ENCODE measurements at regions not wholly inside any gene's neighbourhood (a gene's known extent, or its start where the extent isn't known, plus 50 kb on each side); places are given as distances from the start of the nearest gene placed in this dataset.
"Not testable (repeated sequence)": the region's sequence is repeated elsewhere in the genome, so short reads cannot be mapped to it uniquely, and the experiment has no call there.

DNA sequence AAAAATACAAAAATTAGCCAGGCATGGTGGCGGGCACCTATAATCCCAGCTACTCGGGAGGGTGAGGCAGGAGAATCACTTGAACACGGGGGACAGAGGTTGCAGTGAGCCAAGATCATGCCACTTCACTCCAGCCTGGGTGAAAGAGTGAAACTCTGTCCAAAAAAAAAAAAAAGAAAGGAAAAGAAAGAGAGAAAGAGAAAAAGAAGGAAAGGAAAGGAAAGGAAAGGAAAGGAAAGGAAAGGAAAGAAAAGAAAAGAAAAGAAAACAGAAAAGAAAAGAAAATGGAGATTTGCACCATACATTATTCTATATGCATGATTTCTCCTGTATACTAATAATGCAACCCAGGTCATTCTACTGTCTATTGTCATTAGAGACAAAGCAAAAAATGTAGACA is 421.5 kb downstream of the PCDH19 start:
- not testable (repeated sequence) for H3K4me3 ChIP-seq (ENCODE audit: low read depth, low read length); DNase-seq (ENCODE audit: low read depth)

DNA sequence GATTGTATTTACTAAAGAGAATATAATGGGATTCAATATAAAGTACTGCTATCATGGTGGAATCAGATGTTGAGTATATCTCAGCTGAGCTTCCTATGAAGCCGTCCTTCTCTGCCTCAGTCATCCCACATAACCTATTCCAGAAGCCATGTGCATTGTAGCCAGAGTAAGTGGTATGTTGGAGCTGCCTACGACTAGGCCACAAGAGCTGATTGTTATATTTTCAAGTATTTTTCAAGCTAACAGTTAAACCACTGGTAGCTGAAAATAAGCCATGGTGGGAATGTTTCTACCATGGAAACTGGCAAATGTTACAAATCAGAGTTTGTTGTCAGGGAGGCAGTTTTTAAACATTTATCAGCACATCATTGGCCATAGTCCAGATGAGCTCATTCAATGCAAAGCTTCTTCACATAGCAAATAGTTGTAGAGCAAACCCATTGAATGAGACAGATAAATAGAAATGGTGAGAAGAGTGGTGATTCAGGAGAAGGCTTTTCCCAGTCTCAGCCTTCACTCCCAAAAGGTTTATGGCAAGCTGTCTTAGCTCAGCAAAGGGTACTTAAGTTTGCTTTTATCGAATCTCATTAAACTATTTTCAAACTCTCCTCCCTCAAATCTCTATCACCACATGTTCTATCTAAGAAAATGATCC is 436.4 kb downstream of the PCDH19 start:
- TF ChIP-seq, protein P1, sequence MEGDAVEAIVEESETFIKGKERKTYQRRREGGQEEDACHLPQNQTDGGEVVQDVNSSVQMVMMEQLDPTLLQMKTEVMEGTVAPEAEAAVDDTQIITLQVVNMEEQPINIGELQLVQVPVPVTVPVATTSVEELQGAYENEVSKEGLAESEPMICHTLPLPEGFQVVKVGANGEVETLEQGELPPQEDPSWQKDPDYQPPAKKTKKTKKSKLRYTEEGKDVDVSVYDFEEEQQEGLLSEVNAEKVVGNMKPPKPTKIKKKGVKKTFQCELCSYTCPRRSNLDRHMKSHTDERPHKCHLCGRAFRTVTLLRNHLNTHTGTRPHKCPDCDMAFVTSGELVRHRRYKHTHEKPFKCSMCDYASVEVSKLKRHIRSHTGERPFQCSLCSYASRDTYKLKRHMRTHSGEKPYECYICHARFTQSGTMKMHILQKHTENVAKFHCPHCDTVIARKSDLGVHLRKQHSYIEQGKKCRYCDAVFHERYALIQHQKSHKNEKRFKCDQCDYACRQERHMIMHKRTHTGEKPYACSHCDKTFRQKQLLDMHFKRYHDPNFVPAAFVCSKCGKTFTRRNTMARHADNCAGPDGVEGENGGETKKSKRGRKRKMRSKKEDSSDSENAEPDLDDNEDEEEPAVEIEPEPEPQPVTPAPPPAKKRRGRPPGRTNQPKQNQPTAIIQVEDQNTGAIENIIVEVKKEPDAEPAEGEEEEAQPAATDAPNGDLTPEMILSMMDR (conservative IDR thresholded peaks at IDR 0.05; ENCODE audit: low read depth, low read length): no peak
- DNase-seq (ENCODE audit: low read depth): no peak
- no peak overlapping the region for H3K4me3 ChIP-seq (ENCODE audit: low read depth, low read length)

DNA sequence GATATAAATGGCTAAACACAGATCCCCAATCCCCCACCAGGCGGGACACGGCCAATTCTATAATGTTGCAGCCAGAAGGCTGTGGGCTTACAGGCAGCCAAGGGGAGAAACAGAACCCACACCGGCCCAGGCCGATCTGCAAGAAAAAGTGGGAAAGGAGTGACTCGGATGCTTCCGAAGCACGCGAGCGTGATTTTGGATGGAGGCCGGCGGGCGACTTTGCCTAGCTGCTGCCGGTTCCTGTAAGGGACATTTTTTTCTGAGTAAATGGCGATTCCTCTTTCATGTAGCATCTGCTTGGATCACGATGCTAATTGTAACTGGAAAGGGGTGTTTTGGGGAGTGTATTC is 470.2 kb downstream of the PCDH19 start:
- TF ChIP-seq, protein P1 (conservative IDR thresholded peaks at IDR 0.05; ENCODE audit: low read depth, low read length): no peak
- DNase-seq (ENCODE audit: low read depth): no peak

DNA sequence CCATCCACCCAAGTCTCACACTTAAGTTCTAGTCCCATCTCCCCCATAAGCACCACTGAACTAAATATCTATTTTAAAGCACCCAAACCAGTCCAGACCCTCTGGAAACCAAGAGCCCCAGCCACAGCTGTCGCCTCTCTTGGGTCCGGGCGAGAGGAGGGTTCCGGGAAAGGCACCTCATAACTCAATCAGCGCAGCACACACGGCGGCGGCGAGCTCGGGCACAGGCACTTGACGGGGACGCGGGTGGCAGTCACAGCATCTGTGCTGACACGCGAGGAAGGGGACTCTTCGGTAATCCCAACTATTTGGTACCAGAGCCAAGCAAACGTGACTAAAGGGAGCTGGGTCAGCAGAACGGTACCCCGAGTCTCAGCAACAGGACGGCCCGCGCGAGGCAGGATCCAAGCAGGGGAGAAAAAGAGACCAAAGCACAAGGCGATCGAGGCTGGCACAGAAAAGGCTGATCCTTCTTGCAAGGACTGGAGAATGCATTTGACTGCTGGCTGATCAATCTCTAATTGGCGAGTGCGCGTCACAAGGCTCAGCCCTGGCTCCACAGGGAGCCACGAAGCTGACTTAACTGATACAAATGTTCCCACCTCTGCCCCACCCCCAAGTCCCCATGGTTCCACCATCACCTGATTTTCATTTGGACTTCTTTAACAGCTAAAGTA is 470.7 kb downstream of the PCDH19 start:
- H3K4me3 ChIP-seq (ENCODE audit: low read depth, low read length); DNase-seq (ENCODE audit: low read depth): not testable (repeated sequence)

More for the DNA sequence above, 470.2 kb downstream of the PCDH19 start:
- H3K4me3 ChIP-seq (ENCODE audit: low read depth, low read length): no peak overlapping the region

DNA sequence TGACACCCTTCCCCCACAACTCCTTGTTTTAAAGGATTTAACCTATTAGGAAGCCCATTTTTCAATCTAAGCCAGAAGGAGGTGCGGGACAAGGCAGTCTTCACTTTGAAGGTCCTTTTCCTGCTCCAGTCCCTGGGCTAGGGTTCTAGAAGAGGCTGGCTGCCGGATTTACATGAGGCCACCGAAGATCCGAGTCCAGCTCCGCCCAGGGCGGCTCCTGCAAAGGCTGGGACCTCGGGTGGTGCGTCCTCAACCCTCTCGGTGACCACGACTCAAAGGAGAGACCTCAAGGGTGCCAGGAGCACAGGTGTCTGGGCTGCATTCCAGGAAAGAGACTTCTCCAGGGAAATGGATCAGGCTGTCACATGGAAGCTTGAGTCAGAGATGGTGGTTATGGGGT is 471.6 kb downstream of the PCDH19 start:
- DNase-seq (ENCODE audit: low read depth): no peak
- TF ChIP-seq, protein P1 (conservative IDR thresholded peaks at IDR 0.05; ENCODE audit: low read depth, low read length): no peak
- no peak overlapping the region for H3K4me3 ChIP-seq (ENCODE audit: low read depth, low read length)

DNA sequence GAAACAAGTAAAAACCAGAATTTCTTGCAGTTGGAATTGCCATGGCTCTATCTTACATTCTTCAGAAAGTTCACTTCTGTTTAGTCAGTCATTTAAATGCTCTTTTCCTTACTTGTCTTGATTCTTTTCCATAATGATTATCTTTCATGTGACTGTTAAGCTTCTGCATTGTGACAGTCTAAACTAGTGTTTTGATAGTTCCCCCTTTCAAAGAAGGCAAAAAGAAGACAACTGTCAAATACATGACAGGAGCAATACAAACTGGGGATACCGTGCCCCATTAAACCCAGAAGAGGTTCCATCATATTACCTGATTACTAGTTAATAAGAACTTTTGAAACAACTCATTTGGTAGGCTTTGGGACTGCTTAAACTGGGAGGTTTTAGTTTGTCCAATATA is 476.2 kb downstream of the PCDH19 start:
- H3K4me3 ChIP-seq (ENCODE audit: low read depth, low read length): no peak overlapping the region
- TF ChIP-seq, protein P1 (conservative IDR thresholded peaks at IDR 0.05; ENCODE audit: low read depth, low read length): no peak
- no peak for DNase-seq (ENCODE audit: low read depth)

DNA sequence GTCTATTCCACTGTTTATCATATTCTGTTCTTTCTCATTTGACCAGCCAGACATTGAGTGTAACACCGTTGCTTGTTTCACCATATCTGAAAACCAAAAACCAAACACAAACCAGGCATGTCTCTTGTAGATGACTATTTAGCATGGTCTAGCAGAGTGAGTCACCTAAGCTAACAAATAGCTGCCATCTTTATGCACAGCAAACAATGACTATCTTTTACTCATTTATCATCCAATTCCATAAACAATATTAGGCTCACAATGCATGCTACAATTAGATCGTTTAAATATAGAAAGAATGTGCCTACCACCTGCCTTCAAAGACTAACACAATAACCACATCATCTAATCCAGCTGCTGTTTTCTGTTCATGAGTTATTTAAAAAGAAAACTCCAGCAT is 495.4 kb downstream of the PCDH19 start:
- TF ChIP-seq, protein P1 (conservative IDR thresholded peaks at IDR 0.05; ENCODE audit: low read depth, low read length): no peak
- DNase-seq (ENCODE audit: low read depth): no peak
- no peak overlapping the region for H3K4me3 ChIP-seq (ENCODE audit: low read depth, low read length)

DNA sequence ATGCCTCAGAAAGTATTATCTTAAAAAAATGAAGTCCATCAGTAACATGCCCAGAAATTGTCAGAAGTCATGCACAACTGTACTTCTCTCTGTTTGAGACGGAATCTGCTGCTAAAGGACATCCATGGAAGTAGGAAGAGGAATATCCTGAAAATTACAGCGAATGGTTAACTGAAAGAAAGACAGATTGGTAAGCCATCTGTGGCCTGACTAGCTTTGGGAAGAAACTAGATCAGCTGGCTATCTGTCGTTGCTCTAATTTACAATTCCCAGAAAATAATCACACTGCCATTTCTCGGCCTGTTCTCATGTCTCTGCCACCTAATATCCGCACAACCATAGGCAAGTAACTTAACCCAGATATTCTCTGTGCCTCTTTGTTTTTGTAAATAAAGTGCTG is 496.5 kb downstream of the PCDH19 start:
- no peak overlapping the region for H3K4me3 ChIP-seq (ENCODE audit: low read depth, low read length)
- TF ChIP-seq, protein P1 (conservative IDR thresholded peaks at IDR 0.05; ENCODE audit: low read depth, low read length): no peak
- no peak for DNase-seq (ENCODE audit: low read depth)
